MM.1S (cell line): ENCODE measurements at regions not wholly inside any gene's neighbourhood (a gene's known extent, or its start where the extent isn't known, plus 50 kb on each side); places are given as distances from the start of the nearest gene placed in this dataset.

Experiments
- CTCF ChIP-seq: fragments of 300-600 bp; sonication (generic); IDR thresholded peaks from 2 replicates; pipeline ENCODE4 v1.5.1; 2016; ENCODE audit warnings: antibody characterized with exemption, low read length, mixed read lengths
- EZH2 ChIP-seq: fragments of 300-600 bp; sonication (generic); optimal IDR thresholded peaks from 2 replicates; pipeline ENCODE3; 2017; ENCODE audit warnings: low read depth, mild to moderate bottlenecking, antibody characterized with exemption, low read length, mixed read lengths
- EZH2phosphoT487 ChIP-seq: fragments of 300-600 bp; sonication (generic); IDR thresholded peaks from 2 replicates; pipeline ENCODE4 v1.6.1; 2018; ENCODE audit warnings: antibody characterized with exemption, low read length

DNA sequence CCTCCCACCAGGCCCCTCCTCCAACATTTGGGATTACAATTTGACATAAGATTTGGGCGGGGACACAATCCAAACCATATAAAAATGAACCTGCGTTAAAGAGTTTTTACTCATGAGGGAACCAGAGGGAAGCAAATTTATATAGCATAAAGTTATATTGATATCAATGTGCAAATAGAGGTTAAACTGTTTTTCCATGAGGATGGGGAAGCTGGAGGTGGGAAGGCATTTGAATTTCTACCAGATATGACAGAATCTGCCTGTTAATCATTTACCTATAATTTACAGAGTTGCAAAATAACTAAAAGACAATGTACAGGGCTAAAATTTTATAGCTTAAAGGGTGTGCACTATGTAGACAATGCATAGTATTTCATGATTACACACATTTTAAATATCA, 322.0 kb upstream of the FKBP1C start:
- TF ChIP-seq CTCF (no peak), EZH2 (no peak), EZH2phosphoT487 (no peak)
